Osteoblast (primary cell): ENCODE measurements at regions not wholly inside any gene's neighbourhood (a gene's known extent, or its start where the extent isn't known, plus 50 kb on each side); places are given as distances from the start of the nearest gene placed in this dataset.

ENCODE experiments used
- DNase-seq: peaks from one replicate; pipeline ENCODE4 v3.0.0; 2011; ENCODE audit warnings: low spot score, mixed read lengths; ENCODE audit not compliant: insufficient read length; ENCODE audit errors: missing footprints
- H2AFZ ChIP-seq: 2 replicates; pipeline ENCODE4 v1.6.0; 2011; ENCODE audit warnings: mild to moderate bottlenecking, low read length
- H3K27ac ChIP-seq: 2 replicates; pipeline ENCODE4 v1.5.1; 2011; ENCODE audit warnings: mild to moderate bottlenecking, low read depth, low read length, moderate library complexity
- H3K27me3 ChIP-seq: 2 replicates; pipeline ENCODE4 v1.6.0; 2012; ENCODE audit warnings: mild to moderate bottlenecking, control low read depth, inconsistent platforms, low read length, moderate library complexity; ENCODE audit not compliant: insufficient read depth
- H3K36me3 ChIP-seq: 2 replicates; pipeline ENCODE4 v1.5.1; 2011; ENCODE audit warnings: mild to moderate bottlenecking, low read length, control low read depth, moderate library complexity; ENCODE audit not compliant: insufficient read depth
- H3K4me1 ChIP-seq: 2 replicates; pipeline ENCODE4 v1.5.1; 2011; ENCODE audit warnings: mild to moderate bottlenecking, low read length, control low read depth, moderate library complexity; ENCODE audit not compliant: insufficient read depth
- H3K4me2 ChIP-seq: 2 replicates; pipeline ENCODE4 v1.6.0; 2011; ENCODE audit warnings: mild to moderate bottlenecking, low read length; ENCODE audit not compliant: insufficient read depth
- H3K4me3 ChIP-seq: fragments of 200-600 bp; sonication (generic); 3 replicates; pipeline ENCODE4 v1.5.1; 2012; ENCODE audit warnings: mild to moderate bottlenecking, low read length, inconsistent platforms; ENCODE audit not compliant: insufficient read depth
- H3K79me2 ChIP-seq: 2 replicates; pipeline ENCODE4 v1.6.0; 2012; ENCODE audit warnings: mild to moderate bottlenecking, low read length, control low read depth, inconsistent platforms; ENCODE audit not compliant: insufficient read depth
- H3K9me3 ChIP-seq: 2 replicates; pipeline ENCODE4 v1.5.1; 2011; ENCODE audit warnings: low read depth, low read length, control low read depth
- H4K20me1 ChIP-seq: 2 replicates; pipeline ENCODE4 v1.6.0; 2012; ENCODE audit warnings: mild to moderate bottlenecking, low read length, control low read depth; ENCODE audit not compliant: insufficient read depth
- TF ChIP-seq, protein P1 (sequence below): IDR thresholded peaks from 2 replicates; pipeline ENCODE4 v1.5.1; 2011; ENCODE audit warnings: mild to moderate bottlenecking, low read depth, low read length, moderate library complexity; ENCODE audit errors: extremely low read depth

DNA sequence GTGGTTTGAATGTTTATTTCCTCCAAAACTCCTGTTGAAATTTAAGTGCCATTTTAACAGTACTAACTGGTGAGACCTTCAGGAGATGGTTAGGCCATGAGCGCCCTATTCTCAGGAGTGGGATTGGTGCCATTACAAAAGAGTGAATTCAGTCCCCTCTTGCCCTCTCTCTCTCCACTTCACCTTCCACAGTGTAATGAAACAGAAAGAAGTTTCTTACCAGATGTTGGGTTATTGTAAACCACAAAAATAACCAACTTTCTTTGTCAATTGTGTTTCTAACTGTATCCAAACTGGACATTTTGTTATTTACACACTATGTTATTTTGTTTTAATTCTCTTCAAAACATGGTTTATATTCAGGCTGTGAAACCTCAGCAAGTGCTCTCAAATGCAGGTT is 1734.3 kb downstream of the PCDH7 start:
- TF ChIP-seq, protein P1, sequence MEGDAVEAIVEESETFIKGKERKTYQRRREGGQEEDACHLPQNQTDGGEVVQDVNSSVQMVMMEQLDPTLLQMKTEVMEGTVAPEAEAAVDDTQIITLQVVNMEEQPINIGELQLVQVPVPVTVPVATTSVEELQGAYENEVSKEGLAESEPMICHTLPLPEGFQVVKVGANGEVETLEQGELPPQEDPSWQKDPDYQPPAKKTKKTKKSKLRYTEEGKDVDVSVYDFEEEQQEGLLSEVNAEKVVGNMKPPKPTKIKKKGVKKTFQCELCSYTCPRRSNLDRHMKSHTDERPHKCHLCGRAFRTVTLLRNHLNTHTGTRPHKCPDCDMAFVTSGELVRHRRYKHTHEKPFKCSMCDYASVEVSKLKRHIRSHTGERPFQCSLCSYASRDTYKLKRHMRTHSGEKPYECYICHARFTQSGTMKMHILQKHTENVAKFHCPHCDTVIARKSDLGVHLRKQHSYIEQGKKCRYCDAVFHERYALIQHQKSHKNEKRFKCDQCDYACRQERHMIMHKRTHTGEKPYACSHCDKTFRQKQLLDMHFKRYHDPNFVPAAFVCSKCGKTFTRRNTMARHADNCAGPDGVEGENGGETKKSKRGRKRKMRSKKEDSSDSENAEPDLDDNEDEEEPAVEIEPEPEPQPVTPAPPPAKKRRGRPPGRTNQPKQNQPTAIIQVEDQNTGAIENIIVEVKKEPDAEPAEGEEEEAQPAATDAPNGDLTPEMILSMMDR, result no peak
- H3K4me1 ChIP-seq, result no peaks in the 10 kb centered on the region

GRCh38 chr4:32455231-32455630 is 1735.1 kb downstream of the PCDH7 start:
- DNase-seq, result no peak
- H3K79me2 ChIP-seq, result no peaks in the 10 kb centered on the region
- H2AFZ ChIP-seq, result no peak overlapping the region
- no peaks in the 10 kb centered on the region for H4K20me1 ChIP-seq
- H3K4me3 ChIP-seq, result no peak overlapping the region
- H3K9me3 ChIP-seq, result peaks cover 4% of the 10 kb centered on the region
- H3K36me3 ChIP-seq, result no peaks in the 10 kb centered on the region
- H3K4me2 ChIP-seq, result no peak overlapping the region
- TF ChIP-seq, protein P1, result no peak
- no peaks in the 10 kb centered on the region for H3K4me1 ChIP-seq
- H3K27ac ChIP-seq, result no peak overlapping the region
- no peaks in the 10 kb centered on the region for H3K27me3 ChIP-seq

More for the DNA sequence above, 1734.3 kb downstream of the PCDH7 start:
- Histone ChIP-seq H3K79me2 (no peaks in the 10 kb centered on the region), H3K9me3 (peaks cover 4% of the 10 kb centered on the region), H2AFZ (no peak overlapping the region), H3K27ac (no peak overlapping the region), H3K4me3 (no peak overlapping the region), H3K27me3 (no peaks in the 10 kb centered on the region), H4K20me1 (no peaks in the 10 kb centered on the region), H3K36me3 (no peaks in the 10 kb centered on the region), H3K4me2 (no peak overlapping the region)
- no peak for DNase-seq

DNA sequence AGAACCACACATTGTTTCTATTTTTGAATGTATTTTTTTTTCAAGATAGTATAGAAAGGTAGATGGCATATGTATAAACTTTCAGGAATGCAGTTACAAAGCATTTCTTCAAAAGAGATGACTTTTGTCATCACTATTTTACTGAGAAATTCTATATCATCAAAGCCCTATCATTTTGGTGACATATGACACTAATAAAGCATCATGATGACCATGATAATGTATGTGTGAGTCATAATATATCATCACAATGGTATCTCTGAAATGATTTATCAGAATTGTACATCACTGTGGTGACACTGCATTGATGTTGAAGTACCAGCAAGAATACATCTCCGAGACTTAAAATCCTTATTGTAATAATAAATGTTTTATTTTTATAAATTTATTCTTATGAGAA is 1740.8 kb downstream of the PCDH7 start:
- no peak overlapping the region for H3K4me3 ChIP-seq
- no peaks in the 10 kb centered on the region for H3K27me3 ChIP-seq
- H3K79me2 ChIP-seq, result no peaks in the 10 kb centered on the region
- H3K36me3 ChIP-seq, result no peaks in the 10 kb centered on the region
- H3K4me2 ChIP-seq, result no peak overlapping the region
- no peak overlapping the region for H2AFZ ChIP-seq
- H3K27ac ChIP-seq, result no peak overlapping the region
- DNase-seq, result no peak
- H3K4me1 ChIP-seq, result no peaks in the 10 kb centered on the region
- TF ChIP-seq, protein P1, result no peak
- H3K9me3 ChIP-seq, result peaks cover 8% of the 10 kb centered on the region
- H4K20me1 ChIP-seq, result no peaks in the 10 kb centered on the region

GRCh38 chr4:32462944-32463343 is 1742.8 kb downstream of the PCDH7 start:
- no peak for DNase-seq
- no peaks in the 10 kb centered on the region for H3K4me1 ChIP-seq
- H4K20me1 ChIP-seq, result no peaks in the 10 kb centered on the region
- H3K79me2 ChIP-seq, result no peaks in the 10 kb centered on the region
- TF ChIP-seq, protein P1, result no peak
- H2AFZ ChIP-seq, result no peak overlapping the region
- peaks cover 6% of the 10 kb centered on the region for H3K9me3 ChIP-seq
- H3K27me3 ChIP-seq, result no peaks in the 10 kb centered on the region
- no peak overlapping the region for H3K27ac ChIP-seq
- no peaks in the 10 kb centered on the region for H3K36me3 ChIP-seq
- H3K4me3 ChIP-seq, result no peak overlapping the region
- H3K4me2 ChIP-seq, result no peak overlapping the region
